ENCODE measurements at regions not wholly inside any gene's neighbourhood (a gene's known extent, or its start where the extent isn't known, plus 50 kb on each side); places are given as distances from the start of the nearest gene placed in this dataset.

GRCh38 chr7:142471820-142472219, 214.0 kb upstream of the PRSS58 start:
- no peak for TF ChIP-seq EZH2 (IDR thresholded peaks at IDR 0.05; ENCODE audit: low read length, missing control alignments)
- TF ChIP-seq CTCF (conservative IDR thresholded peaks at IDR 0.05 in 1 of 2, IDR thresholded peaks at IDR 0.05 in 1 of 2; ENCODE audit: low read depth in 1 of 2, low read length in 2 of 2) = no peak
